ENCODE measurements at regions not wholly inside any gene's neighbourhood (a gene's known extent, or its start where the extent isn't known, plus 50 kb on each side); places are given as distances from the start of the nearest gene placed in this dataset.

DNA sequence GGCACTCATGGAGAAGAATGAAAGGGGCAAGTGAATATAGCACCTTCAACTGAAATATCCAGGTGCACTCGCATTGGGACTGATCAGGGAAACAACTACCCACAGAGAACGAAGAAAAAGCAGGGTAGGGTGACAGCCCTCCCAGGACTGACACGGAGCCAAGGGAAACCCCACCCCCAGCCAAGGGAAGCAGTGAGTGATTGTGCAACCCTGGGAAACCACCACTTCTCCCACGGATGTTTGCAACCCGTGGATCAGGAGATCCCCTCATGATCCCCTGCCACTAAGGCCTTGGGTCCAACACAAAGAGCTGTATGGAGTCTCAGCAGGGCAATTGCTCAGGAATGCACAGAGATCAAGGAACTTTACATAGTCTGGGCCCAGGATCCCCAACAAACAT, 158.5 kb upstream of the HCCS start:
- TF ChIP-seq, protein P1, sequence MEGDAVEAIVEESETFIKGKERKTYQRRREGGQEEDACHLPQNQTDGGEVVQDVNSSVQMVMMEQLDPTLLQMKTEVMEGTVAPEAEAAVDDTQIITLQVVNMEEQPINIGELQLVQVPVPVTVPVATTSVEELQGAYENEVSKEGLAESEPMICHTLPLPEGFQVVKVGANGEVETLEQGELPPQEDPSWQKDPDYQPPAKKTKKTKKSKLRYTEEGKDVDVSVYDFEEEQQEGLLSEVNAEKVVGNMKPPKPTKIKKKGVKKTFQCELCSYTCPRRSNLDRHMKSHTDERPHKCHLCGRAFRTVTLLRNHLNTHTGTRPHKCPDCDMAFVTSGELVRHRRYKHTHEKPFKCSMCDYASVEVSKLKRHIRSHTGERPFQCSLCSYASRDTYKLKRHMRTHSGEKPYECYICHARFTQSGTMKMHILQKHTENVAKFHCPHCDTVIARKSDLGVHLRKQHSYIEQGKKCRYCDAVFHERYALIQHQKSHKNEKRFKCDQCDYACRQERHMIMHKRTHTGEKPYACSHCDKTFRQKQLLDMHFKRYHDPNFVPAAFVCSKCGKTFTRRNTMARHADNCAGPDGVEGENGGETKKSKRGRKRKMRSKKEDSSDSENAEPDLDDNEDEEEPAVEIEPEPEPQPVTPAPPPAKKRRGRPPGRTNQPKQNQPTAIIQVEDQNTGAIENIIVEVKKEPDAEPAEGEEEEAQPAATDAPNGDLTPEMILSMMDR (IDR thresholded peaks at IDR 0.05; ENCODE audit: low read depth, low read length, poor library complexity, severe bottlenecking) = no peak
- no peak for TF ChIP-seq EZH2phosphoT487 (IDR thresholded peaks at IDR 0.05; ENCODE audit: borderline replicate concordance, low read length)

Data from DOHH2 (cell line).